ENCODE measurements at regions not wholly inside any gene's neighbourhood (a gene's known extent, or its start where the extent isn't known, plus 50 kb on each side); places are given as distances from the start of the nearest gene placed in this dataset.
"Not testable (repeated sequence)": the region's sequence is repeated elsewhere in the genome, so short reads cannot be mapped to it uniquely, and the experiment has no call there.

GRCh38 chr7:65722361-65722792 lies 150.5 kb upstream of the VKORC1L1 start:
- DNase-seq (ENCODE audit: low spot score), result peak; percentile 74
- H3K9me3 ChIP-seq (ENCODE audit: low read depth), result no peaks in the 10 kb centered on the region

GRCh38 chr7:65727182-65727581 lies 145.7 kb upstream of the VKORC1L1 start:
- not testable (repeated sequence) for H3K9me3 ChIP-seq (ENCODE audit: low read depth); DNase-seq (ENCODE audit: low spot score); H2AFZ ChIP-seq; H4K20me1 ChIP-seq (ENCODE audit: insufficient read depth, poor library complexity, severe bottlenecking); H3K27me3 ChIP-seq; H3K36me3 ChIP-seq (replicated peaks; ENCODE audit: insufficient read depth, low read depth); H3K79me2 ChIP-seq; H3K4me1 ChIP-seq (ENCODE audit: insufficient read depth); H3K27ac ChIP-seq; H3K4me3 ChIP-seq; H3K9me2 ChIP-seq (replicated peaks; ENCODE audit: insufficient read depth); H3K4me2 ChIP-seq
- 94% methylated on average over 4 of the region's 4 CpGs for WGBS (ENCODE audit: low lambda C conversion rate, missing lambda C conversion rate)

More at GRCh38 chr7:65722361-65722792, 150.5 kb upstream of the VKORC1L1 start:
- Histone ChIP-seq H4K20me1 (ENCODE audit: insufficient read depth, poor library complexity, severe bottlenecking) (no peaks in the 10 kb centered on the region), H3K9me2 (replicated peaks; ENCODE audit: insufficient read depth) (no peaks in the 10 kb centered on the region), H3K4me2 (no peak overlapping the region), H3K4me3 (no peak overlapping the region), H3K4me1 (ENCODE audit: insufficient read depth) (no peaks in the 10 kb centered on the region), H3K36me3 (replicated peaks; ENCODE audit: insufficient read depth, low read depth) (no peaks in the 10 kb centered on the region), H3K27me3 (no peaks in the 10 kb centered on the region), H3K27ac (no peak overlapping the region), H3K79me2 (no peaks in the 10 kb centered on the region), H2AFZ (no peak overlapping the region)
- TF ChIP-seq EZH2 (IDR thresholded peaks at IDR 0.05; ENCODE audit: borderline replicate concordance) (no peak), EZH2phosphoT487 (IDR thresholded peaks at IDR 0.05; ENCODE audit: low read depth, severe bottlenecking, unreplicated experiment) (no peak), CTCF (IDR thresholded peaks at IDR 0.05; ENCODE audit: poor library complexity) (peak; percentile 70)
- 36% methylated on average over 9 of the region's 11 CpGs for WGBS (ENCODE audit: low lambda C conversion rate, missing lambda C conversion rate)

- peak overlapping the region; percentile 22 for H3K4me3 ChIP-seq
- H2AFZ ChIP-seq, result peak overlapping the region; percentile 82
- DNase-seq (ENCODE audit: low spot score), result no peak
- H3K36me3 ChIP-seq (replicated peaks; ENCODE audit: insufficient read depth, low read depth), result no peaks in the 10 kb centered on the region
- H3K27me3 ChIP-seq, result no peaks in the 10 kb centered on the region
- 66% methylated on average over 7 of the region's 7 CpGs for WGBS (ENCODE audit: low lambda C conversion rate, missing lambda C conversion rate)
- peak overlapping the region; percentile 86 for H3K4me2 ChIP-seq
- no peaks in the 10 kb centered on the region for H4K20me1 ChIP-seq (ENCODE audit: insufficient read depth, poor library complexity, severe bottlenecking)
- H3K4me1 ChIP-seq (ENCODE audit: insufficient read depth), result peaks cover 6% of the 10 kb centered on the region
- TF ChIP-seq EZH2 (IDR thresholded peaks at IDR 0.05; ENCODE audit: borderline replicate concordance) (no peak), CTCF (IDR thresholded peaks at IDR 0.05; ENCODE audit: poor library complexity) (no peak), EZH2phosphoT487 (IDR thresholded peaks at IDR 0.05; ENCODE audit: low read depth, severe bottlenecking, unreplicated experiment) (no peak)
- H3K9me2 ChIP-seq (replicated peaks; ENCODE audit: insufficient read depth), result no peaks in the 10 kb centered on the region
- no peaks in the 10 kb centered on the region for H3K9me3 ChIP-seq (ENCODE audit: low read depth)
- H3K27ac ChIP-seq, result peak overlapping the region; percentile 65
- H3K79me2 ChIP-seq, result peaks cover 4% of the 10 kb centered on the region
Measured at GRCh38 chr7:65731129-65731528, 141.7 kb upstream of the VKORC1L1 start.

GRCh38 chr7:65731562-65732035 lies 141.3 kb upstream of the VKORC1L1 start:
- DNase-seq (ENCODE audit: low spot score), result peak; percentile 76
- Histone ChIP-seq H3K9me3 (ENCODE audit: low read depth) (no peaks in the 10 kb centered on the region), H3K27ac (peak overlapping the region; percentile 65), H3K27me3 (no peaks in the 10 kb centered on the region), H4K20me1 (ENCODE audit: insufficient read depth, poor library complexity, severe bottlenecking) (no peaks in the 10 kb centered on the region), H3K9me2 (replicated peaks; ENCODE audit: insufficient read depth) (no peaks in the 10 kb centered on the region), H3K36me3 (replicated peaks; ENCODE audit: insufficient read depth, low read depth) (no peaks in the 10 kb centered on the region), H3K4me1 (ENCODE audit: insufficient read depth) (peaks cover 6% of the 10 kb centered on the region), H3K4me2 (peak overlapping the region; percentile 86), H2AFZ (peak overlapping the region; percentile 82), H3K4me3 (peak overlapping the region; percentile 22), H3K79me2 (peaks cover 4% of the 10 kb centered on the region)
- WGBS (ENCODE audit: low lambda C conversion rate, missing lambda C conversion rate), result 6% methylated on average over 22 of the region's 27 CpGs
- TF ChIP-seq EZH2 (IDR thresholded peaks at IDR 0.05; ENCODE audit: borderline replicate concordance) (no peak), CTCF (IDR thresholded peaks at IDR 0.05; ENCODE audit: poor library complexity) (peak; percentile 23)
